Esophagus squamous epithelium (tissue), 4 donors: ENCODE measurements at regions not wholly inside any gene's neighbourhood (a gene's known extent, or its start where the extent isn't known, plus 50 kb on each side); places are given as distances from the start of the nearest gene placed in this dataset.

Source experiments
- POLR2A ChIP-seq, 4 donors: fragments of 450-650 bp; IDR thresholded peaks; one replicate each; pipeline ENCODE4 v1.6.1; 2017; ENCODE audit warnings: antibody characterized with exemption in 4 of 4, mild to moderate bottlenecking in 4 of 4, moderate library complexity in 3 of 4
- TF ChIP-seq, protein P1 (sequence below), 6 experiments: fragments of 450-650 bp in 4 of 6; fragments of 200-600 bp in 2 of 6; sonication (generic) in 2 of 6; IDR thresholded peaks; one replicate each; pipeline ENCODE4 v1.5.1; 2016 to 2019; ENCODE audit warnings: antibody characterized with exemption in 6 of 6, mild to moderate bottlenecking in 4 of 6, moderate library complexity in 4 of 6

DNA sequence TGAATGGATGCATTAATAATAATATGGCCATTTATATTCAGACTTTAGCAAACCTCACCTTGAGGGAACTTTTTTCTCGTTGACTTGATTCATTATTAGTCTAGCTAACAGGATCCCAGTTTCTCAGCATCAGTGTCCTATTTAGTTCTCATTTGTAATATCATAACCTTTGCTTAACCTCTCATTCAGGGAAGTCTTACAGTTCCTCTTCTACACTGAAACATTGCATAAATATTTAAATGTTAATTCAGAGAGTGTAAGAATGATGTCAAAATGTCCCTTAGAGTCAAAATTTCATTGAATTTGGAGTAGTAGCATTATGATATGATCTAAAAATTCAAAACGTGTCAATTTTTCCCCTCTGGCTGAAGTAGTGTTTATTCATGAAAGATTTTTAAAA lies 650.1 kb downstream of the EFNA5 start:
- TF ChIP-seq, protein P1, sequence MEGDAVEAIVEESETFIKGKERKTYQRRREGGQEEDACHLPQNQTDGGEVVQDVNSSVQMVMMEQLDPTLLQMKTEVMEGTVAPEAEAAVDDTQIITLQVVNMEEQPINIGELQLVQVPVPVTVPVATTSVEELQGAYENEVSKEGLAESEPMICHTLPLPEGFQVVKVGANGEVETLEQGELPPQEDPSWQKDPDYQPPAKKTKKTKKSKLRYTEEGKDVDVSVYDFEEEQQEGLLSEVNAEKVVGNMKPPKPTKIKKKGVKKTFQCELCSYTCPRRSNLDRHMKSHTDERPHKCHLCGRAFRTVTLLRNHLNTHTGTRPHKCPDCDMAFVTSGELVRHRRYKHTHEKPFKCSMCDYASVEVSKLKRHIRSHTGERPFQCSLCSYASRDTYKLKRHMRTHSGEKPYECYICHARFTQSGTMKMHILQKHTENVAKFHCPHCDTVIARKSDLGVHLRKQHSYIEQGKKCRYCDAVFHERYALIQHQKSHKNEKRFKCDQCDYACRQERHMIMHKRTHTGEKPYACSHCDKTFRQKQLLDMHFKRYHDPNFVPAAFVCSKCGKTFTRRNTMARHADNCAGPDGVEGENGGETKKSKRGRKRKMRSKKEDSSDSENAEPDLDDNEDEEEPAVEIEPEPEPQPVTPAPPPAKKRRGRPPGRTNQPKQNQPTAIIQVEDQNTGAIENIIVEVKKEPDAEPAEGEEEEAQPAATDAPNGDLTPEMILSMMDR (IDR thresholded peaks at IDR 0.05) = no peak
- no peak for TF ChIP-seq POLR2A (IDR thresholded peaks at IDR 0.05)
